Ovary (tissue), 7 donors: ENCODE measurements at regions not wholly inside any gene's neighbourhood (a gene's known extent, or its start where the extent isn't known, plus 50 kb on each side); places are given as distances from the start of the nearest gene placed in this dataset.
A peak's percentile ranks its signal among the peaks of the same experiment; 100 is the strongest.

ENCODE experiments used
- DNase-seq, 5 donors: peaks; one replicate each; pipeline ENCODE4 v3.0.0-alpha.2; 2019 to 2020
- H3K27ac ChIP-seq, 2 donors: fragments of 200-600 bp; one replicate each; pipeline versions ENCODE4 v1.5.1 to v1.8.0; 2019 to 2022
- H3K27me3 ChIP-seq: fragments of 200-600 bp; one replicate; pipeline ENCODE4 v1.8.0; 2022
- H3K36me3 ChIP-seq: fragments of 200-600 bp; sonication (generic); one replicate; pipeline ENCODE4 v1.5.1; 2019
- H3K4me1 ChIP-seq: one replicate; pipeline ENCODE4 v1.8.1; 2013; ENCODE audit warnings: mild to moderate bottlenecking, moderate library complexity; ENCODE audit not compliant: insufficient read depth
- H3K4me3 ChIP-seq: fragments of 200-600 bp; sonication (generic); one replicate; pipeline ENCODE4 v1.5.1; 2017
- H3K9me3 ChIP-seq, 2 donors: fragments of 200-600 bp in 1 of 2; sonication (generic) in 1 of 2; one replicate each; pipeline versions ENCODE4 v1.5.1 to v1.8.1; 2013 to 2019; ENCODE audit warnings: mild to moderate bottlenecking in 1 of 2, moderate library complexity in 1 of 2
- CTCF ChIP-seq, 3 donors: fragments of 450-650 bp in 2 of 3; fragments of 200-600 bp in 1 of 3; IDR thresholded peaks; one replicate each; pipeline versions ENCODE4 v1.5.1 to v1.8.0; 2016 to 2022; ENCODE audit warnings: antibody characterized with exemption in 3 of 3, mild to moderate bottlenecking in 1 of 3
- EP300 ChIP-seq: sonication (generic); formaldehyde crosslinking; IDR thresholded peaks from one replicate; pipeline ENCODE4 v1.6.1; 2017; ENCODE audit warnings: antibody characterized with exemption
- POLR2A ChIP-seq: fragments of 450-650 bp; IDR thresholded peaks from one replicate; pipeline ENCODE4 v1.6.1; 2017; ENCODE audit warnings: antibody characterized with exemption, mild to moderate bottlenecking, moderate library complexity
- WGBS, 3 donors: extraction: QIAGEN DNeasy Blood & Tissue Kit in 1 of 3; methylation state at CpG; one replicate each; pipeline versions ENCODE4 v1.1.5 to v1.1.7; 2013 to 2017; 5-methylcytosine and 5-hydroxymethylcytosine counted together
- intact Hi-C, 4 donors: fragments of 100-400 bp; cut with DNase I; formaldehyde crosslinking; loops; one replicate each; pipeline versions ENCODE4 v1.11.0 to v1.15.1; 2022 to 2023
- donor health status: DM: no; HTN: no; CAD: no; lungs with moderate emphysema.
- donor health status: DM: no; HTN: no; CAD: no.
- donor health status: Bipolar disorder and iron deficiency.
- donor health status: DM: no; HTN: no; CAD: no.
- donor health status: DM: yes; HTN: yes; CAD: no.

GRCh38 chr14:101223127-101223526 lies 319.6 kb upstream of the RTL1 start:
- Histone ChIP-seq H3K9me3 (no peaks in the 10 kb centered on the region), H3K27me3 (no peaks in the 10 kb centered on the region), H3K27ac (no peak overlapping the region), H3K4me3 (no peak overlapping the region), H3K36me3 (no peaks in the 10 kb centered on the region), H3K4me1 (peaks cover 3% of the 10 kb centered on the region)
- TF ChIP-seq POLR2A (no peak), EP300 (no peak), CTCF (IDR thresholded peaks at IDR 0.05) (no peak)
- DNase-seq, result no peak
- intact Hi-C loops, result no loop called here
- WGBS, 3 donors, result 77 to 83% (median 80%) methylated on average over 6 of the region's 6 CpGs

- intact Hi-C loops, result no loop called here
- no peaks in the 10 kb centered on the region for H3K27me3 ChIP-seq
- H3K9me3 ChIP-seq, result no peaks in the 10 kb centered on the region
- no peak overlapping the region for H3K4me3 ChIP-seq
- 84 to 86% (median 85%) methylated on average over 10 of the region's 10 CpGs for WGBS, 3 donors
- TF ChIP-seq POLR2A, result no peak
- TF ChIP-seq EP300, result no peak
- no peak for TF ChIP-seq CTCF (IDR thresholded peaks at IDR 0.05)
- peaks cover 3% of the 10 kb centered on the region for H3K4me1 ChIP-seq
- no peak overlapping the region for H3K27ac ChIP-seq
- H3K36me3 ChIP-seq, result no peaks in the 10 kb centered on the region
- no peak for DNase-seq
Measured at GRCh38 chr14:101223561-101224162, 320.1 kb upstream of the RTL1 start.

- Histone ChIP-seq H3K4me3 (no peak overlapping the region), H3K27me3 (no peaks in the 10 kb centered on the region), H3K9me3 (no peaks in the 10 kb centered on the region), H3K4me1 (peaks cover 3% of the 10 kb centered on the region), H3K27ac (no peak overlapping the region), H3K36me3 (no peaks in the 10 kb centered on the region)
- 45 to 46% (median 45%) methylated on average over 21 to 22 of the region's 22 CpGs for WGBS, 3 donors
- no peak for TF ChIP-seq CTCF (IDR thresholded peaks at IDR 0.05)
- TF ChIP-seq EP300, result no peak
- TF ChIP-seq POLR2A, result no peak
- DNase-seq, result peak in 2 of 5 donors; percentile 23 to 60
- intact Hi-C loops, result loop anchor here in 1 of 4 donors (5.0 kb wide), 1 partner anchor 338 kb away; the partner anchor contains the start of gene DIO3
Measured at GRCh38 chr14:101224356-101225156, 321.0 kb upstream of the RTL1 start.

GRCh38 chr14:101225157-101226152 lies 321.9 kb upstream of the RTL1 start:
- no peak overlapping the region for H3K27ac ChIP-seq
- 74 to 82% (median 80%) methylated on average over 26 to 28 of the region's 28 CpGs for WGBS, 3 donors

More at GRCh38 chr14:101225157-101226152, 321.9 kb upstream of the RTL1 start:
- Histone ChIP-seq H3K9me3 (no peaks in the 10 kb centered on the region), H3K36me3 (no peaks in the 10 kb centered on the region), H3K27me3 (no peaks in the 10 kb centered on the region), H3K4me1 (peaks cover 3% of the 10 kb centered on the region), H3K4me3 (no peak overlapping the region)
- DNase-seq, result peak in 1 of 5 donors; percentile 57
- intact Hi-C loops, result loop anchor here in 2 of 4 donors (1.0 to 5.0 kb wide), 2 partner anchors 175 to 337 kb away; partner anchors contain the start of gene DIO3 (in 1 of the 2)
- TF ChIP-seq EP300 (no peak), POLR2A (no peak), CTCF (IDR thresholded peaks at IDR 0.05) (no peak)
